PC-9 (cell line): ENCODE measurements at regions not wholly inside any gene's neighbourhood (a gene's known extent, or its start where the extent isn't known, plus 50 kb on each side); places are given as distances from the start of the nearest gene placed in this dataset.

Experiments used
- BruUV-seq: library from RNA; stranded (reverse); fragments of 400-500 nt; replicated peaks from 2 replicates; lab custom pipeline; 2021; lab: Mats Ljungman, UMichigan
- CTCF ChIA-PET: fragments of 300-600 bp; sonication (Branson Sonifier 250); formaldehyde crosslinking; loops from one replicate; lab custom pipeline; 2022; ENCODE audit warnings: antibody characterized with exemption; lab: Charles Lee
- POLR2A ChIA-PET: fragments of 300-600 bp; sonication (Branson Sonifier 250); formaldehyde crosslinking; loops from one replicate; lab custom pipeline; 2022; ENCODE audit warnings: antibody characterized with exemption; ENCODE audit not compliant: unreplicated experiment; lab: Charles Lee
- DNase-seq, 2 experiments: peaks; one replicate each; pipeline versions ENCODE4 v3.0.0 to v3.0.0-alpha.2; 2015 to 2022; ENCODE audit warnings: mixed read lengths in 1 of 2
- H2AFZ ChIP-seq: fragments of 200-600 bp; sonication (generic); 2 replicates; pipeline ENCODE4 v1.8.1; 2017; ENCODE audit warnings: antibody characterized with exemption
- H3F3A ChIP-seq: fragments of 200-600 bp; sonication (generic); 2 replicates; pipeline ENCODE4 v1.8.1; 2017; ENCODE audit warnings: antibody characterized with exemption, mild to moderate bottlenecking, low read depth; ENCODE audit not compliant: insufficient read depth
- H3K27ac ChIP-seq: fragments of 200-600 bp; sonication (generic); 2 replicates; pipeline ENCODE4 v1.6.1; 2016; ENCODE audit warnings: mixed run types
- H3K27me3 ChIP-seq: fragments of 200-600 bp; sonication (generic); 2 replicates; pipeline ENCODE4 v1.6.1; 2016; ENCODE audit warnings: low read depth, mixed run types; ENCODE audit not compliant: insufficient read depth
- H3K36me3 ChIP-seq: fragments of 200-600 bp; sonication (generic); 2 replicates; pipeline ENCODE4 v1.6.1; 2016; ENCODE audit warnings: low read depth, mixed run types
- H3K4me1 ChIP-seq: fragments of 200-600 bp; sonication (generic); replicated peaks from 2 replicates; pipeline ENCODE4 v1.6.1; 2016; ENCODE audit warnings: mixed run types; ENCODE audit not compliant: insufficient read depth
- H3K4me2 ChIP-seq: fragments of 200-600 bp; sonication (generic); 2 replicates; pipeline ENCODE4 v1.6.1; 2017; ENCODE audit warnings: mixed run types
- H3K4me3 ChIP-seq: fragments of 200-600 bp; sonication (generic); 2 replicates; pipeline ENCODE4 v1.6.1; 2016; ENCODE audit warnings: mixed run types
- H3K79me2 ChIP-seq: fragments of 200-600 bp; sonication (generic); 2 replicates; pipeline ENCODE4 v1.6.1; 2017; ENCODE audit warnings: low read depth, mixed run types
- H3K9me2 ChIP-seq: fragments of 200-600 bp; sonication (generic); 2 replicates; pipeline ENCODE4 v1.8.1; 2017; ENCODE audit warnings: mild to moderate bottlenecking; ENCODE audit not compliant: insufficient read depth
- H3K9me3 ChIP-seq: fragments of 200-600 bp; sonication (generic); 2 replicates; pipeline ENCODE4 v1.8.1; 2016; ENCODE audit warnings: low read depth; ENCODE audit not compliant: insufficient read depth
- H4K20me1 ChIP-seq: fragments of 200-600 bp; sonication (generic); 2 replicates; pipeline ENCODE4 v1.8.1; 2017; ENCODE audit not compliant: insufficient read depth
- EZH2 ChIP-seq: fragments of 200-600 bp; sonication (generic); IDR thresholded peaks from 2 replicates; pipeline ENCODE4 v1.8.0; 2017; ENCODE audit warnings: antibody characterized with exemption, low read depth
- intact Hi-C: fragments of 100-400 bp; cut with micrococcal nuclease; formaldehyde crosslinking; loops from one replicate; pipeline ENCODE4 v1.10.0; 2022; ENCODE audit not compliant: unreplicated experiment
- TF ChIP-seq, protein P1 (sequence below): fragments of 200-600 bp; sonication (generic); conservative IDR thresholded peaks from 2 replicates; pipeline ENCODE4 v1.6.1; 2017; ENCODE audit warnings: mixed run types, antibody characterized with exemption, mild to moderate bottlenecking, moderate library complexity

- Histone ChIP-seq H3F3A (peaks cover 21% of the 10 kb centered on the region; the same call in 1 of the 2 replicates), H3K4me1 (peaks cover 40% of the 10 kb centered on the region), H3K4me3 (no peak overlapping the region), H3K27me3 (no peaks in the 10 kb centered on the region), H3K4me2 (no peak overlapping the region), H3K79me2 (no peaks in the 10 kb centered on the region), H2AFZ (no peak overlapping the region), H3K27ac (no peak overlapping the region), H4K20me1 (no peaks in the 10 kb centered on the region), H3K9me2 (no peaks in the 10 kb centered on the region), H3K36me3 (no peaks in the 10 kb centered on the region), H3K9me3 (no peaks in the 10 kb centered on the region)
- CTCF ChIA-PET: no interaction called here
- DNase-seq: no peak
- POLR2A ChIA-PET: no interaction called here
- no peak for TF ChIP-seq EZH2
- TF ChIP-seq, protein P1, sequence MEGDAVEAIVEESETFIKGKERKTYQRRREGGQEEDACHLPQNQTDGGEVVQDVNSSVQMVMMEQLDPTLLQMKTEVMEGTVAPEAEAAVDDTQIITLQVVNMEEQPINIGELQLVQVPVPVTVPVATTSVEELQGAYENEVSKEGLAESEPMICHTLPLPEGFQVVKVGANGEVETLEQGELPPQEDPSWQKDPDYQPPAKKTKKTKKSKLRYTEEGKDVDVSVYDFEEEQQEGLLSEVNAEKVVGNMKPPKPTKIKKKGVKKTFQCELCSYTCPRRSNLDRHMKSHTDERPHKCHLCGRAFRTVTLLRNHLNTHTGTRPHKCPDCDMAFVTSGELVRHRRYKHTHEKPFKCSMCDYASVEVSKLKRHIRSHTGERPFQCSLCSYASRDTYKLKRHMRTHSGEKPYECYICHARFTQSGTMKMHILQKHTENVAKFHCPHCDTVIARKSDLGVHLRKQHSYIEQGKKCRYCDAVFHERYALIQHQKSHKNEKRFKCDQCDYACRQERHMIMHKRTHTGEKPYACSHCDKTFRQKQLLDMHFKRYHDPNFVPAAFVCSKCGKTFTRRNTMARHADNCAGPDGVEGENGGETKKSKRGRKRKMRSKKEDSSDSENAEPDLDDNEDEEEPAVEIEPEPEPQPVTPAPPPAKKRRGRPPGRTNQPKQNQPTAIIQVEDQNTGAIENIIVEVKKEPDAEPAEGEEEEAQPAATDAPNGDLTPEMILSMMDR: no peak
- intact Hi-C loops: no loop called here
- BruUV-seq: no TSS peak
Measured at GRCh38 chr6:44668976-44669934, 281.7 kb downstream of the CDC5L start.

DNA sequence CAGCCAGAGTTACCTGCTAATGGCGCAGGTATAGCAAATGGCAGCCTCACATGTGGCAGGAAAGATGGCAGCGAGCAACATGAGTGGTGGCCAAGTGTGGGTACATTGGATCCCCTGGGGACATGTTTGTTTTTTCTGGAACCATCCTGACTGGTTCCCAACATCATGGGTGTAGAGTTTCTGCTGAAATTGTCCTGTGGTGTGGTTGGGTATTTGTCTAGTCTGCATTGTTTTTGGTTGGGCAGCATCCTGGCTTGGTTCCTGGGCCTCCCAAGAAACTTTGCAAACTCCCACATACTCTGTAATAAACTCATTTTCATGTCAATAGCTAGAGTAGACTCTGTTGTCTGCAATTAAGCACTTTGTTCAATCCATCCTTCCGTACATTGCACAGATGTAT, 282.6 kb downstream of the CDC5L start:
- H3K4me3 ChIP-seq: no peak overlapping the region

GRCh38 chr6:44671333-44671732, 283.8 kb downstream of the CDC5L start:
- Histone ChIP-seq H2AFZ (no peak overlapping the region), H3K4me1 (peaks cover 52% of the 10 kb centered on the region), H3K9me2 (no peaks in the 10 kb centered on the region), H3K27ac (no peak overlapping the region), H3F3A (peaks cover 21% of the 10 kb centered on the region; the same call in 1 of the 2 replicates), H3K4me3 (no peak overlapping the region), H4K20me1 (no peaks in the 10 kb centered on the region), H3K9me3 (no peaks in the 10 kb centered on the region), H3K36me3 (no peaks in the 10 kb centered on the region), H3K4me2 (no peak overlapping the region), H3K27me3 (no peaks in the 10 kb centered on the region), H3K79me2 (no peaks in the 10 kb centered on the region)
- BruUV-seq: no TSS peak
- ChIA-PET CTCF (no interaction called here), POLR2A (no interaction called here)
- DNase-seq: no peak
- intact Hi-C loops: no loop called here
- TF ChIP-seq, protein P1: no peak
- no peak for TF ChIP-seq EZH2

More for the DNA sequence above, 282.6 kb downstream of the CDC5L start:
- TF ChIP-seq, protein P1: no peak
- no peak for TF ChIP-seq EZH2
- no peak overlapping the region for H3K4me2 ChIP-seq
- no peaks in the 10 kb centered on the region for H3K36me3 ChIP-seq
- H3F3A ChIP-seq: peaks cover 21% of the 10 kb centered on the region; the same call in 1 of the 2 replicates
- no peaks in the 10 kb centered on the region for H3K9me3 ChIP-seq
- no peaks in the 10 kb centered on the region for H3K79me2 ChIP-seq
- H3K4me1 ChIP-seq: peaks cover 49% of the 10 kb centered on the region
- no peak overlapping the region for H3K27ac ChIP-seq
- BruUV-seq: no TSS peak
- intact Hi-C loops: no loop called here
- no peaks in the 10 kb centered on the region for H3K9me2 ChIP-seq
- no peak for DNase-seq
- ChIA-PET POLR2A (no interaction called here), CTCF (no interaction called here)
- H2AFZ ChIP-seq: no peak overlapping the region
- H4K20me1 ChIP-seq: no peaks in the 10 kb centered on the region
- H3K27me3 ChIP-seq: no peaks in the 10 kb centered on the region
